MM.1S (cell line): ENCODE measurements at regions not wholly inside any gene's neighbourhood (a gene's known extent, or its start where the extent isn't known, plus 50 kb on each side); places are given as distances from the start of the nearest gene placed in this dataset.

ENCODE experiments used
- DNase-seq: peaks from one replicate; pipeline ENCODE4 v3.0.0-alpha.2; 2015
- H2AFZ ChIP-seq: fragments of 300-600 bp; sonication (generic); 2 replicates; pipeline ENCODE4 v1.6.0; 2016; ENCODE audit warnings: antibody characterized with exemption, low read length
- H3F3A ChIP-seq: fragments of 300-600 bp; sonication (generic); 2 replicates; pipeline ENCODE4 v1.6.1; 2016; ENCODE audit warnings: mild to moderate bottlenecking, antibody characterized with exemption, low read length, moderate library complexity, mixed read lengths; ENCODE audit not compliant: insufficient read depth
- H3K27ac ChIP-seq: fragments of 300-600 bp; sonication (generic); 2 replicates; pipeline ENCODE4 v1.5.1; 2016; ENCODE audit warnings: mild to moderate bottlenecking, low read length
- H3K27me3 ChIP-seq: fragments of 300-600 bp; sonication (generic); replicated peaks from 2 replicates; pipeline ENCODE4 v1.6.0; 2016; ENCODE audit warnings: low read length; ENCODE audit not compliant: insufficient read depth
- H3K36me3 ChIP-seq: fragments of 300-600 bp; sonication (generic); replicated peaks from 2 replicates; pipeline ENCODE4 v1.6.1; 2016; ENCODE audit warnings: mild to moderate bottlenecking, low read length, mixed read lengths; ENCODE audit not compliant: insufficient read depth
- H3K4me1 ChIP-seq: fragments of 300-600 bp; sonication (generic); 2 replicates; pipeline ENCODE4 v1.6.1; 2016; ENCODE audit warnings: low read length, mixed read lengths
- H3K4me2 ChIP-seq: fragments of 300-600 bp; sonication (generic); 2 replicates; pipeline ENCODE4 v1.6.0; 2016; ENCODE audit warnings: low read depth, low read length
- H3K4me3 ChIP-seq: fragments of 300-600 bp; sonication (generic); 2 replicates; pipeline ENCODE4 v1.5.1; 2016; ENCODE audit warnings: low read length, mixed read lengths
- H3K79me2 ChIP-seq: fragments of 300-600 bp; sonication (generic); 2 replicates; pipeline ENCODE4 v1.6.1; 2016; ENCODE audit warnings: mixed run types, low read length, mixed read lengths
- H3K9ac ChIP-seq: fragments of 300-600 bp; sonication (generic); 2 replicates; pipeline ENCODE4 v1.6.1; 2016; ENCODE audit warnings: low read length, mixed read lengths
- H3K9me2 ChIP-seq: fragments of 300-600 bp; sonication (generic); replicated peaks from 2 replicates; pipeline ENCODE4 v1.6.1; 2016; ENCODE audit warnings: mild to moderate bottlenecking, low read length, mixed read lengths; ENCODE audit not compliant: insufficient read depth
- H3K9me3 ChIP-seq: fragments of 300-600 bp; sonication (generic); replicated peaks from 2 replicates; pipeline ENCODE4 v1.6.1; 2016; ENCODE audit warnings: mild to moderate bottlenecking, low read length, mixed read lengths; ENCODE audit not compliant: insufficient read depth
- H4K20me1 ChIP-seq: fragments of 300-600 bp; sonication (generic); 2 replicates; pipeline ENCODE4 v1.6.1; 2016; ENCODE audit warnings: mild to moderate bottlenecking, low read length, moderate library complexity, mixed read lengths; ENCODE audit not compliant: insufficient read depth
- CTCF ChIP-seq: fragments of 300-600 bp; sonication (generic); IDR thresholded peaks from 2 replicates; pipeline ENCODE4 v1.5.1; 2016; ENCODE audit warnings: antibody characterized with exemption, low read length, mixed read lengths
- EZH2 ChIP-seq: fragments of 300-600 bp; sonication (generic); optimal IDR thresholded peaks from 2 replicates; pipeline ENCODE3; 2017; ENCODE audit warnings: low read depth, mild to moderate bottlenecking, antibody characterized with exemption, low read length, mixed read lengths
- EZH2phosphoT487 ChIP-seq: fragments of 300-600 bp; sonication (generic); IDR thresholded peaks from 2 replicates; pipeline ENCODE4 v1.6.1; 2018; ENCODE audit warnings: antibody characterized with exemption, low read length

DNA sequence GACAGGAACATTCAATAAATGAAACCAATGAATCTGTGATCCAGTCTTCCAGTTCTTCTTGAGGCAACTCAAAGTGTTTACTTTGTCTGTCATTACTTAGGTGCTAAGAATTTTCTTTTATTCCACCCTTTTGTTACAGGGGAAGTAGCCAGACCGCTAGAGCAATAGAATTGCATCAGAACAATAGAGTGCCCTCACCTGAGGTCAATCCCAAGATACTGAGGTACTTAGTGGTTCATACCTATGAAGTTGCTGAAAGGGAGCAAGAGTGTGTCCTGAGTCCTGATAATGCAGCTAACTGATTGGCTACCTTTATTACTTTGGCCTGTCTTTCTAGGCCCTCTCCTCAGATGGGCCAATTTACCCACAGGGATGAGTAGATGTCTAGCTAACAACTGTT lies 359.4 kb upstream of the KCNH7 start:
- Histone ChIP-seq H3K27ac (no peak overlapping the region), H3K79me2 (no peaks in the 10 kb centered on the region), H3F3A (no peaks in the 10 kb centered on the region), H3K9ac (no peak overlapping the region), H3K4me2 (no peak overlapping the region), H3K9me3 (no peaks in the 10 kb centered on the region), H4K20me1 (no peaks in the 10 kb centered on the region), H3K27me3 (no peaks in the 10 kb centered on the region), H3K9me2 (no peaks in the 10 kb centered on the region), H2AFZ (no peak overlapping the region), H3K4me3 (no peak overlapping the region), H3K36me3 (no peaks in the 10 kb centered on the region), H3K4me1 (no peaks in the 10 kb centered on the region)
- no peak for DNase-seq
- TF ChIP-seq EZH2 = no peak
- TF ChIP-seq CTCF = no peak
- no peak for TF ChIP-seq EZH2phosphoT487

GRCh38 chr2:163191372-163191771 lies 352.8 kb upstream of the KCNH7 start:
- TF ChIP-seq CTCF = peak; percentile 64
- no peak for TF ChIP-seq EZH2phosphoT487
- H4K20me1 ChIP-seq = no peaks in the 10 kb centered on the region
- no peaks in the 10 kb centered on the region for H3K9me2 ChIP-seq
- H3K27me3 ChIP-seq = no peaks in the 10 kb centered on the region
- H3K36me3 ChIP-seq = no peaks in the 10 kb centered on the region
- no peaks in the 10 kb centered on the region for H3F3A ChIP-seq
- H3K9me3 ChIP-seq = no peaks in the 10 kb centered on the region
- H3K79me2 ChIP-seq = no peaks in the 10 kb centered on the region
- H3K4me1 ChIP-seq = no peaks in the 10 kb centered on the region
- no peak overlapping the region for H3K4me2 ChIP-seq
- H3K9ac ChIP-seq = no peak overlapping the region
- H3K4me3 ChIP-seq = no peak overlapping the region
- DNase-seq = peak; percentile 51
- H2AFZ ChIP-seq = no peak overlapping the region
- no peak overlapping the region for H3K27ac ChIP-seq

- no peaks in the 10 kb centered on the region for H3K36me3 ChIP-seq
- H3K4me2 ChIP-seq = no peak overlapping the region
- TF ChIP-seq EZH2phosphoT487 = no peak
- no peak for TF ChIP-seq CTCF
- TF ChIP-seq EZH2 = no peak
- H2AFZ ChIP-seq = no peak overlapping the region
- no peak for DNase-seq
- no peaks in the 10 kb centered on the region for H3K79me2 ChIP-seq
- H3K9ac ChIP-seq = no peak overlapping the region
- H3K9me3 ChIP-seq = no peaks in the 10 kb centered on the region
- no peaks in the 10 kb centered on the region for H3K4me1 ChIP-seq
- H3K9me2 ChIP-seq = no peaks in the 10 kb centered on the region
- H3F3A ChIP-seq = no peaks in the 10 kb centered on the region
- H3K4me3 ChIP-seq = no peak overlapping the region
- no peaks in the 10 kb centered on the region for H4K20me1 ChIP-seq
- H3K27ac ChIP-seq = no peak overlapping the region
- no peaks in the 10 kb centered on the region for H3K27me3 ChIP-seq
Measured at GRCh38 chr2:163187995-163188655, 349.6 kb upstream of the KCNH7 start.
